ENCODE measurements at regions not wholly inside any gene's neighbourhood (a gene's known extent, or its start where the extent isn't known, plus 50 kb on each side); places are given as distances from the start of the nearest gene placed in this dataset.

- TF ChIP-seq JUN (IDR thresholded peaks at IDR 0.05; ENCODE audit: borderline replicate concordance, low read depth, low read length) (no peak), JUN (CRISPR knock-in tag; IDR thresholded peaks at IDR 0.05; ENCODE audit: borderline replicate concordance) (no peak), NFRKB (IDR thresholded peaks at IDR 0.05; ENCODE audit: low read depth) (no peak), ZNF561 (CRISPR knock-in tag; conservative IDR thresholded peaks at IDR 0.05) (no peak), CTCF (IDR thresholded peaks at IDR 0.05 in 2 of 3, conservative IDR thresholded peaks at IDR 0.05 in 1 of 3; ENCODE audit: insufficient read depth in 2 of 3, low read depth in 1 of 3, low read length in 3 of 3) (no peak), YY1 (IDR thresholded peaks at IDR 0.05; ENCODE audit: borderline replicate concordance in 1 of 3, control insufficient read depth in 1 of 3, extremely low read depth in 1 of 3, insufficient read depth in 3 of 3, insufficient read length in 1 of 3, insufficient replicate concordance in 2 of 3, low read depth in 1 of 3, low read length in 2 of 3) (no peak), EP300 (IDR thresholded peaks at IDR 0.05; ENCODE audit: low read length) (no peak), EGR1 (conservative IDR thresholded peaks at IDR 0.05) (no peak)
These were observed 160.3 kb upstream of the ATXN1 start for GRCh38 chr6:16921399-16922110.

Measured in K562 (cell line).